C4-2B (cell line): ENCODE measurements at regions not wholly inside any gene's neighbourhood (a gene's known extent, or its start where the extent isn't known, plus 50 kb on each side); places are given as distances from the start of the nearest gene placed in this dataset.
"Not testable (repeated sequence)": the region's sequence is repeated elsewhere in the genome, so short reads cannot be mapped to it uniquely, and the experiment has no call there.

ENCODE experiments used
- H3K27ac ChIP-seq: fragments of 450-650 bp; 2 replicates; pipeline ENCODE4 v1.5.1; 2017
- ZFX ChIP-seq: fragments of 450-650 bp; IDR thresholded peaks from 2 replicates; pipeline ENCODE4 v1.6.1; 2017
- TF ChIP-seq, protein P1 (sequence below): fragments of 450-650 bp; conservative IDR thresholded peaks from 2 replicates; pipeline ENCODE4 v1.5.1; 2017; ENCODE audit warnings: mild to moderate bottlenecking

DNA sequence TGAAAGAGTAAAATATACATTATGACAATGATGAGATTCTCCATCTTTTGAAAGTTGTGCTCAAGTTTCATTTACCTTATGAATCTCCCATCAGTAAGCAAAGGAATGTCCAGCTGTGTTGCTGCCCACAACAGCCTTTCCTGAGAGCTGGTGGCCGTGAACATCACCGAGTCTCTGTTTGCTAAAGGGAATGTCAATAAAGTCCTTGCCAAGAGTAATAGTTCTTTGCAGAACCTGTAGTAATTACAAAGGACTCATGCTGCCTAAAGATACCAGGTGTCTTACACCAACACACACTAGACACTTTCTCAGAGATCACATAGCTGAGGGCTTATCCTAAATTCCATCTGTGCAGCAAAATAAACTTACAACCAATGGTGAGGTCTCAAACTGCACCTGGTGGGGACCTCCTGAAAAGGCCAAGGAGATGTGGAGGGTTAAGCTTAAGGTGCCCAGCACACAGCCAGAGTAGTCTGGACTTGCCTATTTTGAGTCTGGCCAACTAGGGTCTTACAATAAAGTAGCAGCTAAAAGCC lies 111.1 kb upstream of the DAPK1 start:
- H3K27ac ChIP-seq = no peak overlapping the region
- TF ChIP-seq, protein P1, sequence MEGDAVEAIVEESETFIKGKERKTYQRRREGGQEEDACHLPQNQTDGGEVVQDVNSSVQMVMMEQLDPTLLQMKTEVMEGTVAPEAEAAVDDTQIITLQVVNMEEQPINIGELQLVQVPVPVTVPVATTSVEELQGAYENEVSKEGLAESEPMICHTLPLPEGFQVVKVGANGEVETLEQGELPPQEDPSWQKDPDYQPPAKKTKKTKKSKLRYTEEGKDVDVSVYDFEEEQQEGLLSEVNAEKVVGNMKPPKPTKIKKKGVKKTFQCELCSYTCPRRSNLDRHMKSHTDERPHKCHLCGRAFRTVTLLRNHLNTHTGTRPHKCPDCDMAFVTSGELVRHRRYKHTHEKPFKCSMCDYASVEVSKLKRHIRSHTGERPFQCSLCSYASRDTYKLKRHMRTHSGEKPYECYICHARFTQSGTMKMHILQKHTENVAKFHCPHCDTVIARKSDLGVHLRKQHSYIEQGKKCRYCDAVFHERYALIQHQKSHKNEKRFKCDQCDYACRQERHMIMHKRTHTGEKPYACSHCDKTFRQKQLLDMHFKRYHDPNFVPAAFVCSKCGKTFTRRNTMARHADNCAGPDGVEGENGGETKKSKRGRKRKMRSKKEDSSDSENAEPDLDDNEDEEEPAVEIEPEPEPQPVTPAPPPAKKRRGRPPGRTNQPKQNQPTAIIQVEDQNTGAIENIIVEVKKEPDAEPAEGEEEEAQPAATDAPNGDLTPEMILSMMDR = no peak
- no peak for TF ChIP-seq ZFX

DNA sequence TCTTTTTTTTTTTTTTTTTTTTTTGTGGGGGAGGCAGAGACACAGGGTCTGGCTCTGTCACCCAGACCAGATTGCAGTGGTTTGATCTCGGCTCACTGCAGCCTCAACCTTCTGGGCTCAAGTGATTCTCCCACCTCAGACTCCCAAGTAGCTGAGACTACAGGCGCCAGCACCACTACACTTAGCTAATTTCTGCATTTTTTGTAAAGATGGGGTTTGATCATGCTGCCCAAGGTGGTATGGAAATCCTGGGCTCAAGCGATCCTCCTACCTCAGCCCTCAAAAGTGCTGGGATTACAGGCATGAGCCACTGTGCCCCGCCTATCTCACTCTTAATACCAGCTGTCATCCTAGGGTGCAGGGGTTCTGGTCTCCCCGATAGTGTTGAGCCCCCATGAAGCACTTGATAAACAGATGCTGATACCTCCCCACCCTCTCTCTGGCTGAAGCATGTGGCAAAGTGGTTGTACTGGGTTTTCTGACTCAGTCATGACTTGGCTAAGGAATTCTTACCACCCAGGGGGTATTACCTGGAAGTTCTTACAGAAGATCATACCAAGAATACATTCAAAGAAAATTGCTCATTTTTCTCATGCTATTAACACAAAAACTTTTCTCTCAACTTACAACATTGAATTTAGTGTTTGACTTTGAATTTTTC lies 110.2 kb upstream of the DAPK1 start:
- TF ChIP-seq ZFX = no peak
- TF ChIP-seq, protein P1 = no peak
- no peak overlapping the region for H3K27ac ChIP-seq

DNA sequence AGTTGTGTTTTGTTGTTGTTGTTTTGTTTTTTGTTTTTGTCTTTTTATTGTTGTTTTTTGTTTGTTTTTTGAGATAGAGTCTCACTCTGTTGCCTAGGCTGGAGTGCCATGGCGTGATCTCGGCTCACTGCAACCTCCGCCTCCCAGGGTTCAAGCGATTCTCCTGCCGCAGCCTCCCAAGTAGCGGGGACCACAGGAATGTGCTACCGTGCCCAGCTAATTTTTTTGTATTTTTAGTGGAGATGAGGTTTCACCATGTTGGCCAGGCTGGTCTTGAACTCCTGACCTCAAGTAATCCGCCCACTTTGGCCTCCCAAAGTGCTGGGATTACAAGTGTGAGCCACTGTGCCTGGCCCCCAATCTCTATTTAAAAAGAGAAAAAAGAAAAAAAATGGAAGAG lies 109.0 kb upstream of the DAPK1 start:
- not testable (repeated sequence) for H3K27ac ChIP-seq

DNA sequence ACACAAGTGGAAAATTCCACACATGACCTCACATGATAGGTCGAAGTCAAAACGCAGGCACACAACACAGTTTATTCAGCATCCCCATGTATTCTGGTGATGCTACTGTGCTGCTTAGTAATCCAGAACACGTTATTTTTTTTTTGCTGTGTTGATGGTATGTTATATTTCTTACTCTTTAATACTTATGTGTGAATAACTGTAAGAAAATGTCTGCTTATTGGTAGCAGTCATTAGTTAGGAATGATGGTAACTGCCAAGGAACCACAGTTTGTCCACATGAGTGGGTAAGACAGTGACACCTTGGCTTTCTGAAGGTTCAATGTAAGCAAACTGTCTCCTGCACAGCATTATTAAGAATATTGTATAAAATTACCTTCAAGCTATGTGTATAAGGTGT lies 107.7 kb upstream of the DAPK1 start:
- TF ChIP-seq, protein P1 = no peak
- TF ChIP-seq ZFX = no peak
- no peak overlapping the region for H3K27ac ChIP-seq

DNA sequence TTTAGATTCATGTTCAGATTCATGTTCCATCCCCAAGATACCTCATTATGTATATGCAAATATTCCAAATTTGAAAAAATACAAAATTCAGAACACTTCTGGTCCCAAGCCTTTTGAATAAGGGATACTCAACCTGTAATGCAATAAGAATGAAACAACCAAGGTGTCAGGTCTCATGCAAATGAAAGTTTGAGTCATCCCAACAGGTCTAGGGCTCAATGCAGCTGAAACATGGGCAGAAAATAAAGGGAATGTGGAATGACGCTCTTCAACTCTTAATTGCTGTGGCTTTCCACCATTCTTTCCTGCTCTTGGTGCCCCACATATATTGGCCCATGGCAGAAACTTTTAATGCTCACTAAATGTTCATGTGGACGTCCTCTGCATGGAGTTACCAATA lies 107.3 kb upstream of the DAPK1 start:
- H3K27ac ChIP-seq = no peak overlapping the region
- TF ChIP-seq ZFX = no peak
- TF ChIP-seq, protein P1 = no peak

DNA sequence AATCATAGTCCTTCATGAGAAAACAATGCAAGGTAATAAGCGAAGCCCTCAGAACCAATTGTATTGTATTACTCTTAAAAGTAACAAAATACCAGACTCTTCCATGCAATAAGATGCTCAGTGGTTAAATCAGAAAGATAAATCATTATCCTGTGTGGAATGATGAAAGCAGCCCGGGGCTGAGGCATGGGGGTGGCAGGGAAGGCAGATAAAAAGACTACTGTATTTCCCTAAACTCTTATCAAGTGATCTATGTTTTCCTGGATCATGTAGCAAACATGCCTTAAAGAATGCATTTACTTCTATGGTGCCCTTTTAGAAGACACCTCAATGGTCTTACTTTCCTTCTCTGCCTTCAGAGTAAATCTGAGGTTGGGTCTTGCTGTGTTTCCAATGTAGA lies 105.6 kb upstream of the DAPK1 start:
- TF ChIP-seq, protein P1 = no peak
- no peak for TF ChIP-seq ZFX
- no peak overlapping the region for H3K27ac ChIP-seq

DNA sequence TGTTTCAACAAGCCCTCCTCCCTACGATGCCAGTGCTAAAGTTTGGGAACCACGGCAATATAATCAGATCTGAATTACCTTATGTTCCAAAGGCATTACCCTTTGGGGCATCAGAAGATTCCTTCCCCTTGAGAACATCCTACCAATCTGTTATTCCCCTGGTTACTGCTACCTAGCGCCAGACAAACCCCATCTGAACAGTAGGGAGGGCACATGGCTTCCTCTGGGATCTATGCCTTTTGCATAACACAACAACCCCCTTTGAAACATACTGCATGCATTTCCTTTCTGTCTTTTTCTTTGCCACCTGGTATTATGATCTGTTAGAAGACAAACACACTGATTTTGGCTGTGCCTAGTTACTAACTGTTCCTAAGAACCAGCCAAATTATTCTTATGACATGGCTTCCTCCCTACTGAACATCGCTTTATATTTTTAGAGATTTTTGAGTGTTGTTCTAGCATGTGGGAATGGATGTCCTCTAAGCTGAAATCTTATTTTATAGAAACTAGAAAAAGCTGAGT lies 103.9 kb upstream of the DAPK1 start:
- TF ChIP-seq, protein P1 = no peak
- no peak for TF ChIP-seq ZFX
- H3K27ac ChIP-seq = no peak overlapping the region
